Lower leg skin (tissue), 3 donors: ENCODE measurements at regions not wholly inside any gene's neighbourhood (a gene's known extent, or its start where the extent isn't known, plus 50 kb on each side); places are given as distances from the start of the nearest gene placed in this dataset.

Experiments
- POLR2A ChIP-seq, 2 donors: fragments of 450-650 bp; IDR thresholded peaks; one replicate each; pipeline ENCODE4 v1.6.1; 2016 to 2017; ENCODE audit warnings: antibody characterized with exemption in 2 of 2, mild to moderate bottlenecking in 1 of 2, moderate library complexity in 1 of 2
- TF ChIP-seq, protein P1 (sequence below), 3 donors: fragments of 450-650 bp; IDR thresholded peaks; one replicate each; pipeline ENCODE4 v1.5.1; 2016; ENCODE audit warnings: antibody characterized with exemption in 3 of 3, mild to moderate bottlenecking in 3 of 3, moderate library complexity in 2 of 3

GRCh38 chr21:43297391-43297981 is 128.7 kb downstream of the CRYAA start:
- TF ChIP-seq POLR2A (IDR thresholded peaks at IDR 0.05), result no peak
- TF ChIP-seq, protein P1, sequence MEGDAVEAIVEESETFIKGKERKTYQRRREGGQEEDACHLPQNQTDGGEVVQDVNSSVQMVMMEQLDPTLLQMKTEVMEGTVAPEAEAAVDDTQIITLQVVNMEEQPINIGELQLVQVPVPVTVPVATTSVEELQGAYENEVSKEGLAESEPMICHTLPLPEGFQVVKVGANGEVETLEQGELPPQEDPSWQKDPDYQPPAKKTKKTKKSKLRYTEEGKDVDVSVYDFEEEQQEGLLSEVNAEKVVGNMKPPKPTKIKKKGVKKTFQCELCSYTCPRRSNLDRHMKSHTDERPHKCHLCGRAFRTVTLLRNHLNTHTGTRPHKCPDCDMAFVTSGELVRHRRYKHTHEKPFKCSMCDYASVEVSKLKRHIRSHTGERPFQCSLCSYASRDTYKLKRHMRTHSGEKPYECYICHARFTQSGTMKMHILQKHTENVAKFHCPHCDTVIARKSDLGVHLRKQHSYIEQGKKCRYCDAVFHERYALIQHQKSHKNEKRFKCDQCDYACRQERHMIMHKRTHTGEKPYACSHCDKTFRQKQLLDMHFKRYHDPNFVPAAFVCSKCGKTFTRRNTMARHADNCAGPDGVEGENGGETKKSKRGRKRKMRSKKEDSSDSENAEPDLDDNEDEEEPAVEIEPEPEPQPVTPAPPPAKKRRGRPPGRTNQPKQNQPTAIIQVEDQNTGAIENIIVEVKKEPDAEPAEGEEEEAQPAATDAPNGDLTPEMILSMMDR (IDR thresholded peaks at IDR 0.05), result no peak
